ENCODE measurements at regions not wholly inside any gene's neighbourhood (a gene's known extent, or its start where the extent isn't known, plus 50 kb on each side); places are given as distances from the start of the nearest gene placed in this dataset.

- H3K4me3 ChIP-seq (ENCODE audit: low read length) = no peak overlapping the region
Observed at GRCh38 chr13:22265563-22265962, 594.7 kb downstream of the FGF9 start.

GRCh38 chr13:22270881-22271280, 600.0 kb downstream of the FGF9 start:
- H3K27ac ChIP-seq (ENCODE audit: low read length) = no peak overlapping the region
- ATAC-seq (no peak), DNase-seq (no peak)
- no peaks in the 10 kb centered on the region for H4K20me1 ChIP-seq (ENCODE audit: low read length)
- H3K4me3 ChIP-seq (ENCODE audit: low read length) = no peak overlapping the region
- intact Hi-C loops (cut with micrococcal nuclease) = no loop called here
- H3K9ac ChIP-seq (ENCODE audit: low read length) = no peak overlapping the region
- TF ChIP-seq CTCF (conservative IDR thresholded peaks at IDR 0.05; ENCODE audit: low read depth, low read length) = no peak
- TF ChIP-seq EZH2 (IDR thresholded peaks at IDR 0.05; ENCODE audit: low read length, unreplicated experiment) = no peak
- TF ChIP-seq EZH2phosphoT487 (IDR thresholded peaks at IDR 0.05; ENCODE audit: borderline replicate concordance, low read length) = no peak
- H3K4me1 ChIP-seq (ENCODE audit: insufficient read depth, low read length) = no peaks in the 10 kb centered on the region
- H3K27me3 ChIP-seq (ENCODE audit: low read length) = 0 out of 2 replicates have a peak, but pooled peaks cover 8% of the 10 kb centered on the region
- H2AFZ ChIP-seq (ENCODE audit: low read length) = no peak overlapping the region
- BruUV-seq (replicated peaks) = no TSS peak
- H3K4me2 ChIP-seq (ENCODE audit: low read length) = no peak overlapping the region
- no peaks in the 10 kb centered on the region for H3K79me2 ChIP-seq (ENCODE audit: low read length)
- POLR2A ChIA-PET (ENCODE audit: unreplicated experiment) = no interaction called here
- H3K9me3 ChIP-seq (ENCODE audit: low read length) = no peaks in the 10 kb centered on the region
- CTCF ChIA-PET = no interaction called here
- no peaks in the 10 kb centered on the region for H3K36me3 ChIP-seq (ENCODE audit: low read depth, low read length)
- H3F3A ChIP-seq (ENCODE audit: low read length, unreplicated experiment) = no peaks in the 10 kb centered on the region
- H3K9me2 ChIP-seq (replicated peaks; ENCODE audit: low read length) = no peaks in the 10 kb centered on the region

More at GRCh38 chr13:22265563-22265962, 594.7 kb downstream of the FGF9 start:
- Histone ChIP-seq H3K27ac (ENCODE audit: low read length) (no peak overlapping the region), H3K27me3 (ENCODE audit: low read length) (0 out of 2 replicates have a peak, but pooled peaks cover 2% of the 10 kb centered on the region), H3K36me3 (ENCODE audit: low read depth, low read length) (no peaks in the 10 kb centered on the region), H4K20me1 (ENCODE audit: low read length) (no peaks in the 10 kb centered on the region), H3K9me3 (ENCODE audit: low read length) (no peaks in the 10 kb centered on the region), H3K9ac (ENCODE audit: low read length) (no peak overlapping the region), H3K4me1 (ENCODE audit: insufficient read depth, low read length) (no peaks in the 10 kb centered on the region), H3K4me2 (ENCODE audit: low read length) (no peak overlapping the region), H3F3A (ENCODE audit: low read length, unreplicated experiment) (no peaks in the 10 kb centered on the region), H2AFZ (ENCODE audit: low read length) (no peak overlapping the region), H3K79me2 (ENCODE audit: low read length) (no peaks in the 10 kb centered on the region), H3K9me2 (replicated peaks; ENCODE audit: low read length) (no peaks in the 10 kb centered on the region)
- TF ChIP-seq EZH2 (IDR thresholded peaks at IDR 0.05; ENCODE audit: low read length, unreplicated experiment) (no peak), EZH2phosphoT487 (IDR thresholded peaks at IDR 0.05; ENCODE audit: borderline replicate concordance, low read length) (no peak), CTCF (conservative IDR thresholded peaks at IDR 0.05; ENCODE audit: low read depth, low read length) (no peak)
- intact Hi-C loops (cut with micrococcal nuclease) = no loop called here
- no TSS peak for BruUV-seq (replicated peaks)
- CTCF ChIA-PET = no interaction called here
- ATAC-seq = no peak
- POLR2A ChIA-PET (ENCODE audit: unreplicated experiment) = no interaction called here
- no peak for DNase-seq

DNA sequence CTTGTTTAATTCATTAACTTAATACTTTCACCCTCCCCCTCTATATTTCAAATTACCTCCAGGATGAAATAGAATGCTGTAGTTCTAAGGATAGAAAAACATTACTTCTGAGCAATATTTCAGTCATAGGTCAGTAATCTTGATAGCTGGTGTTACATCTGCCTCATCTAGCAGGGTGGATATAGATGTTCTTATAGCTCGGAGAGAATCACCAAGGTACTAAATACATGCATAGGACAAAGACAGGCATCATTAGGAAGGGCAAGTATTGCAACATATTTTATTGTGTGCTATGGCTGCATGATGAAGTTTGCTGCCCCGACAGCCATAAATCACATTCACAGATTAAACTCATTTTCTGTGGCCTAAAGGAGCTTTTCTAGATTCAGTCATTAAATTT, 601.0 kb downstream of the FGF9 start:
- H3K4me1 ChIP-seq (ENCODE audit: insufficient read depth, low read length) = no peaks in the 10 kb centered on the region
- intact Hi-C loops (cut with micrococcal nuclease) = no loop called here

More for the DNA sequence above, 601.0 kb downstream of the FGF9 start:
- H3K27ac ChIP-seq (ENCODE audit: low read length) = no peak overlapping the region
- no peaks in the 10 kb centered on the region for H3K9me2 ChIP-seq (replicated peaks; ENCODE audit: low read length)
- ChIA-PET CTCF (no interaction called here), POLR2A (ENCODE audit: unreplicated experiment) (no interaction called here)
- no peaks in the 10 kb centered on the region for H3F3A ChIP-seq (ENCODE audit: low read length, unreplicated experiment)
- ATAC-seq (no peak), DNase-seq (no peak)
- TF ChIP-seq CTCF (conservative IDR thresholded peaks at IDR 0.05; ENCODE audit: low read depth, low read length) (no peak), EZH2 (IDR thresholded peaks at IDR 0.05; ENCODE audit: low read length, unreplicated experiment) (no peak), EZH2phosphoT487 (IDR thresholded peaks at IDR 0.05; ENCODE audit: borderline replicate concordance, low read length) (no peak)
- no peak overlapping the region for H3K4me2 ChIP-seq (ENCODE audit: low read length)
- no peak overlapping the region for H2AFZ ChIP-seq (ENCODE audit: low read length)
- BruUV-seq (replicated peaks) = no TSS peak
- H3K9ac ChIP-seq (ENCODE audit: low read length) = no peak overlapping the region
- H3K27me3 ChIP-seq (ENCODE audit: low read length) = 0 out of 2 replicates have a peak, but pooled peaks cover 8% of the 10 kb centered on the region
- no peaks in the 10 kb centered on the region for H3K79me2 ChIP-seq (ENCODE audit: low read length)
- H3K36me3 ChIP-seq (ENCODE audit: low read depth, low read length) = no peaks in the 10 kb centered on the region
- no peaks in the 10 kb centered on the region for H3K9me3 ChIP-seq (ENCODE audit: low read length)
- no peaks in the 10 kb centered on the region for H4K20me1 ChIP-seq (ENCODE audit: low read length)
- H3K4me3 ChIP-seq (ENCODE audit: low read length) = no peak overlapping the region
